Natural killer cell (primary cell): ENCODE measurements at regions not wholly inside any gene's neighbourhood (a gene's known extent, or its start where the extent isn't known, plus 50 kb on each side); places are given as distances from the start of the nearest gene placed in this dataset.

Experiments
- ATAC-seq, 3 donors: fragments of 150-1000 bp in 2 of 3; fragments of 200-7000 bp in 1 of 3; cut with Tn5 transposase; 1 replicate in 1 of 3; 2 replicates in 2 of 3; pipeline ENCODE4 v1.10.0; 2021; ENCODE audit warnings: mild to moderate bottlenecking in 2 of 3, moderate library complexity in 2 of 3
- DNase-seq, 2 donors: peaks; one replicate each; pipeline versions ENCODE4 v3.0.0 to v3.0.0-alpha.2; 2013 to 2021; ENCODE audit warnings: mixed read lengths in 1 of 2
- H3K27ac ChIP-seq: one replicate; pipeline ENCODE4 v1.5.1; 2013; ENCODE audit warnings: mild to moderate bottlenecking, low read length
- H3K27me3 ChIP-seq: one replicate; pipeline ENCODE4 v1.6.1; 2013; ENCODE audit warnings: low read length; ENCODE audit not compliant: control insufficient read depth, insufficient read depth
- H3K36me3 ChIP-seq: one replicate; pipeline ENCODE4 v1.6.1; 2013; ENCODE audit warnings: low read length; ENCODE audit not compliant: control insufficient read depth, insufficient read depth
- H3K4me1 ChIP-seq: one replicate; pipeline ENCODE4 v1.6.1; 2013; ENCODE audit warnings: low read length; ENCODE audit not compliant: control insufficient read depth, insufficient read depth
- H3K4me3 ChIP-seq: one replicate; pipeline ENCODE4 v1.5.1; 2013; ENCODE audit warnings: low read length
- H3K9me3 ChIP-seq: one replicate; pipeline ENCODE4 v1.6.1; 2013; ENCODE audit warnings: low read length; ENCODE audit not compliant: control insufficient read depth, insufficient read depth
- H3K27ac Mint-ChIP-seq, 2 donors: one replicate each; pipeline ENCODE4 v1.8.0; 2022; ENCODE audit warnings: mild to moderate bottlenecking in 2 of 2, mixed read lengths in 2 of 2, moderate library complexity in 1 of 2
- H3K27me3 Mint-ChIP-seq, 2 donors: one replicate each; pipeline ENCODE4 v1.8.0; 2022; ENCODE audit warnings: low read depth in 2 of 2, mixed read lengths in 2 of 2
- H3K36me3 Mint-ChIP-seq: one replicate; pipeline ENCODE4 v1.8.0; 2022; ENCODE audit warnings: mixed read lengths
- H3K4me1 Mint-ChIP-seq, 2 donors: one replicate each; pipeline ENCODE4 v1.8.0; 2022; ENCODE audit warnings: mixed read lengths in 2 of 2
- H3K4me3 Mint-ChIP-seq: one replicate; pipeline ENCODE4 v1.8.0; 2022; ENCODE audit warnings: mild to moderate bottlenecking, moderate library complexity, mixed read lengths
- H3K9me3 Mint-ChIP-seq, 2 donors: one replicate each; pipeline ENCODE4 v1.8.0; 2022; ENCODE audit warnings: mixed read lengths in 2 of 2
- WGBS: methylation state at CpG from one replicate; pipeline ENCODE4 v1.1.7; 2013; ENCODE audit warnings: missing lambda C conversion rate; ENCODE audit not compliant: insufficient coverage; 5-methylcytosine and 5-hydroxymethylcytosine counted together
- intact Hi-C: fragments of 100-400 bp; cut with micrococcal nuclease; formaldehyde crosslinking; loops from one replicate; pipeline ENCODE4 v1.14.2; 2022
- TF ChIP-seq, protein P1 (sequence below): fragments of 200-600 bp; IDR thresholded peaks from one replicate; pipeline ENCODE4 v1.8.0; 2022; ENCODE audit warnings: antibody characterized with exemption

GRCh38 chr1:22368125-22368524 lies 83.5 kb upstream of the ZBTB40 start:
- Histone ChIP-seq H3K9me3 (no peaks in the 10 kb centered on the region), H3K36me3 (no peaks in the 10 kb centered on the region), H3K4me3 (no peak overlapping the region), H3K27me3 (no peaks in the 10 kb centered on the region), H3K27ac (no peak overlapping the region), H3K4me1 (no peaks in the 10 kb centered on the region)
- Mint-ChIP-seq H3K4me3 (no peak overlapping the region), H3K27me3 (peaks cover 18 to 20% of the 10 kb centered on the region in 2 donors), H3K9me3 (no peaks in the 10 kb centered on the region), H3K36me3 (no peaks in the 10 kb centered on the region), H3K4me1 (no peaks in the 10 kb centered on the region), H3K27ac (no peak overlapping the region)
- no peak for ATAC-seq
- TF ChIP-seq, protein P1, sequence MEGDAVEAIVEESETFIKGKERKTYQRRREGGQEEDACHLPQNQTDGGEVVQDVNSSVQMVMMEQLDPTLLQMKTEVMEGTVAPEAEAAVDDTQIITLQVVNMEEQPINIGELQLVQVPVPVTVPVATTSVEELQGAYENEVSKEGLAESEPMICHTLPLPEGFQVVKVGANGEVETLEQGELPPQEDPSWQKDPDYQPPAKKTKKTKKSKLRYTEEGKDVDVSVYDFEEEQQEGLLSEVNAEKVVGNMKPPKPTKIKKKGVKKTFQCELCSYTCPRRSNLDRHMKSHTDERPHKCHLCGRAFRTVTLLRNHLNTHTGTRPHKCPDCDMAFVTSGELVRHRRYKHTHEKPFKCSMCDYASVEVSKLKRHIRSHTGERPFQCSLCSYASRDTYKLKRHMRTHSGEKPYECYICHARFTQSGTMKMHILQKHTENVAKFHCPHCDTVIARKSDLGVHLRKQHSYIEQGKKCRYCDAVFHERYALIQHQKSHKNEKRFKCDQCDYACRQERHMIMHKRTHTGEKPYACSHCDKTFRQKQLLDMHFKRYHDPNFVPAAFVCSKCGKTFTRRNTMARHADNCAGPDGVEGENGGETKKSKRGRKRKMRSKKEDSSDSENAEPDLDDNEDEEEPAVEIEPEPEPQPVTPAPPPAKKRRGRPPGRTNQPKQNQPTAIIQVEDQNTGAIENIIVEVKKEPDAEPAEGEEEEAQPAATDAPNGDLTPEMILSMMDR, result no peak
- no peak for DNase-seq
- WGBS, result no CpG with 5 or more reads among the region's 1 CpG
- intact Hi-C loops, result no loop called here

DNA sequence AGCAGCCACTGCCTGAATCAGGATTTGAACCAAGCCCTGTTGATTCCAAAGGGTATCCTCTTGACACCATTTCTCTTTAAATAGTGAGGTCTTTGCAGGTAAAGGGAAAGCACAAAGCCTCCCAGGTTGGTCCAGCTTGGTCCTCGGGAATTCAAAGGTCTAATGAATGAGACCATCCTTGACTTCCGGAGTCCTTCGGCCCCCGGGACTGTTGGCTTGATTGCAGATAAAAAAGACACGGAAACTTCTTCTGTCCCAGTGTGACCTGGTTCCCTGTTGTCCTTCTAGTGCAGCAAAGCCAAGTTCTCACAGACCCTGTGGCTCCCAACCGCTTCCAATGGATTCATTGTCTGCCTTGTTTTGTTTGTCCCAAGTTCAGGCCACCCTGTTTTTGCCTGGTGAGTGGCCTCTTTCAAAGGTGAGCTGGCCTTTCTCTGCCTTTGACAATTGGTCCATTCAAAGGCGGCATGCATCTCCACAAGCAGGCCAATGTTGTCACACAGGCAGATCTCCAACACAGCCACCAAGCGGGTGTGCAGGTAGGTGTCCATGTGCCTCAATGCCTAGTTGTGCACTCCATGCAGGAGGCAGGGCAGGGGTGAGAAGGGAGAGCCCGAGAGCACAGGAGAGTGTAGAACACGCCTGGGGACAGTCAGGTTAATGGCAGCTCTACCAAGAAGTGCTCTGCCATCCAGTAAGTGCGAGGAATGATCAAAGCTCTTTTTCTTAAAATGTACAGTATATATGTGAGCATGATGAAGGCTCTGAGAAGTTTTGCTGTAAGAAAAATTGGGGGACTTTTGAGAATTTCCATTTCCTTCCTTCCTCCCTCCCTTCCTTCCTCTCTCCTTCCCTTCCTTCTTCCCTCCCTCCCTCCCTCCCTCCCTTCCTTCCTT lies 82.1 kb upstream of the ZBTB40 start:
- DNase-seq (no peak), ATAC-seq (no peak)
- no peaks in the 10 kb centered on the region for H3K27me3 ChIP-seq
- H3K4me1 Mint-ChIP-seq, result no peaks in the 10 kb centered on the region
- no peak overlapping the region for H3K27ac Mint-ChIP-seq
- H3K9me3 Mint-ChIP-seq, result no peaks in the 10 kb centered on the region
- H3K4me3 ChIP-seq, result no peak overlapping the region
- no peak overlapping the region for H3K4me3 Mint-ChIP-seq
- H3K27me3 Mint-ChIP-seq, result peaks cover 8 to 13% of the 10 kb centered on the region in 2 donors
- intact Hi-C loops, result no loop called here
- WGBS, result 80% methylated on average over 11 of the region's 11 CpGs
- no peak overlapping the region for H3K27ac ChIP-seq
- no peaks in the 10 kb centered on the region for H3K9me3 ChIP-seq
- no peaks in the 10 kb centered on the region for H3K36me3 ChIP-seq
- H3K4me1 ChIP-seq, result no peaks in the 10 kb centered on the region
- TF ChIP-seq, protein P1, result no peak
- H3K36me3 Mint-ChIP-seq, result no peaks in the 10 kb centered on the region

GRCh38 chr1:22370190-22370498 lies 81.5 kb upstream of the ZBTB40 start:
- Mint-ChIP-seq H3K4me3 (no peak overlapping the region), H3K4me1 (no peaks in the 10 kb centered on the region), H3K27ac (no peak overlapping the region), H3K27me3 (peaks cover 6 to 13% of the 10 kb centered on the region in 2 donors), H3K36me3 (no peaks in the 10 kb centered on the region), H3K9me3 (no peaks in the 10 kb centered on the region)
- Histone ChIP-seq H3K9me3 (no peaks in the 10 kb centered on the region), H3K27ac (no peak overlapping the region), H3K4me3 (no peak overlapping the region), H3K36me3 (no peaks in the 10 kb centered on the region), H3K27me3 (no peaks in the 10 kb centered on the region), H3K4me1 (no peaks in the 10 kb centered on the region)
- ATAC-seq, result no peak
- TF ChIP-seq, protein P1, result no peak
- no peak for DNase-seq
- intact Hi-C loops, result no loop called here
- WGBS, result 62% methylated on average over 1 of the region's 1 CpG

DNA sequence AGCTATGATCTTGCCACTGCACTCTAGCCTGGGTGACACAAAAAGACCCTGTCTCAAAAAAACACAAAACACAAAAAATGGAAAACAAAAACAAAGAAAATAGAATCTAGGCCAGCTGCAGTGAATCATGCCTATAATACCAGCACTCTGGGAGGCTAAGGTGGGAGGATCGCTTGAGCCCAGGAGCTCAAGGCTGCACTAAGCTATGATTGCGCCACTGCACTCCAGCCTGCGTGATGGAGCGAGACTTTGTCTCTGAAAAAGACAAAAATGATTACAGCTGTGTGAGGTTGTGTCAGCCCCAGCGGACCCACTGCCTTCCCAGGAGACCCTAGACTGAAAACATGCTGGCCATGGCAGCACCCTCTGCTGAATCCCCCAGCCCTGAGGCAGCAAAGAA lies 80.2 kb upstream of the ZBTB40 start:
- Mint-ChIP-seq H3K27ac (no peak overlapping the region), H3K9me3 (no peaks in the 10 kb centered on the region), H3K4me3 (no peak overlapping the region), H3K4me1 (no peaks in the 10 kb centered on the region), H3K36me3 (no peaks in the 10 kb centered on the region), H3K27me3 (peaks cover 6 to 10% of the 10 kb centered on the region in 2 donors)
- 90% methylated on average over 5 of the region's 5 CpGs for WGBS
- Histone ChIP-seq H3K4me3 (no peak overlapping the region), H3K27me3 (no peaks in the 10 kb centered on the region), H3K4me1 (no peaks in the 10 kb centered on the region), H3K27ac (no peak overlapping the region), H3K9me3 (no peaks in the 10 kb centered on the region), H3K36me3 (no peaks in the 10 kb centered on the region)
- TF ChIP-seq, protein P1, result no peak
- ATAC-seq (no peak), DNase-seq (no peak)
- intact Hi-C loops, result no loop called here
